Skeletal muscle tissue (tissue), 3 donors: ENCODE measurements at regions not wholly inside any gene's neighbourhood (a gene's known extent, or its start where the extent isn't known, plus 50 kb on each side); places are given as distances from the start of the nearest gene placed in this dataset.
A peak's percentile ranks its signal among the peaks of the same experiment; 100 is the strongest.

ENCODE experiments used
- H3K27ac ChIP-seq: one replicate; pipeline ENCODE4 v1.7.0; 2013; ENCODE audit warnings: mild to moderate bottlenecking, low read depth, low read length, inconsistent platforms
- H3K27me3 ChIP-seq, 3 donors: one replicate each; pipeline ENCODE4 v1.7.0; 2013; ENCODE audit warnings: low read length in 3 of 3; ENCODE audit not compliant: control insufficient read depth in 3 of 3, insufficient read depth in 3 of 3
- H3K36me3 ChIP-seq, 3 donors: one replicate each; pipeline ENCODE4 v1.7.0; 2013; ENCODE audit warnings: low read length in 3 of 3; ENCODE audit not compliant: control insufficient read depth in 3 of 3, insufficient read depth in 3 of 3
- H3K4me1 ChIP-seq, 3 donors: one replicate each; pipeline ENCODE4 v1.7.0; 2013; ENCODE audit warnings: low read length in 3 of 3, mild to moderate bottlenecking in 3 of 3; ENCODE audit not compliant: control insufficient read depth in 3 of 3, insufficient read depth in 3 of 3
- H3K4me3 ChIP-seq, 3 donors: one replicate each; pipeline ENCODE4 v1.7.0; 2013; ENCODE audit warnings: low read length in 3 of 3
- H3K9ac ChIP-seq, 3 donors: one replicate each; pipeline ENCODE4 v1.7.0; 2013; ENCODE audit warnings: low read length in 3 of 3, mild to moderate bottlenecking in 3 of 3, moderate library complexity in 2 of 3, low read depth in 1 of 3
- H3K9me3 ChIP-seq, 3 donors: one replicate each; pipeline ENCODE4 v1.7.0; 2013; ENCODE audit warnings: low read length in 3 of 3; ENCODE audit not compliant: control insufficient read depth in 3 of 3
- donor health status: Osteomylitis.

DNA sequence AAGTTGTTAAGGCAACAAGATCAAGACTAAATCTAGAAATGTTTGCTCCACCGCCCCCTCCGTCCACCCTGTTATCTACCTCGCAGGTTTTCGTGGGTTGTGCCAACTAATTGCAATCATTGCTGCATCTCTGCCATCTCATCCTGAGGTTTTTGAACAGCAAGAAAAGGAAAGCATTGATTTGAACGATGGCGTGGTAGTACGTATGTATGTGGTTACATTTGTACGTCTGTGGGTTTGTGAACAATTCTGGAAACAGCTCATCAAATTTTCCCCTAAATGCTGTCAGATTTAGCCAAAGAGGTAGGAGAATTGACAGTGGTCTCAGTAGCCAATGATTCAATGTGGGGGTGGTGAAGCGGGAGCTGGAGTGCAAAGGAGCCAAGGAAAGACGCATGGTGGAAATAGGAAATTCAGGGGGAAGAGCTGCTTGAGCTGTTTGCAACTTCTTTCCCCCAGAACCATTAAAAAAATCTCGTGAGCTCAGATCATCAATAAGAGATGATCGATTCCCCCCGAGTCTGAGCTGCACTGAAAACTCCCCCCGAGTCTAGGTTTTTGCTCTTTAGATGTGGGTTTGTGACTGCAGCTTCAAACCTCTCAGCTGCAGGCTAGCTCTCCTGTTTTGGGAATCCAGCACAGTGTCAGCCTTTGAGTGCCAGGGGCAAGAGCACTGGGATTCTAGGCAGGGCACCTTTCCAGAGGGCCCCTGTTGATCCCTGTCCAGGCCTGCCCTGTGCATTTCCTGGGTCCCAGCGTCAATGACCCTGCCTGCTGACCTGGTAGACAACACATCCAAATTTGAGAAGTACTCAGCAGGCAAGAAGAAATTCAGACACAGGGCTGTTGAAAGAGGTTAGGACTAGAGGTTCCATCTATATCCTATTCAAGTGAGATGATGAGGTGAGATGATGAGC, 72.6 kb upstream of the LY86 start:
- no peaks in the 10 kb centered on the region for H3K36me3 ChIP-seq
- H3K9ac ChIP-seq, result no peak overlapping the region
- no peaks in the 10 kb centered on the region for H3K4me1 ChIP-seq
- peaks cover 0 to under 1% (median 0%) of the 10 kb centered on the region in 3 donors for H3K27me3 ChIP-seq
- H3K4me3 ChIP-seq, result peak overlapping the region in 1 of 3 donors; percentile 3
- no peaks in the 10 kb centered on the region for H3K9me3 ChIP-seq
- H3K27ac ChIP-seq, result peak overlapping the region; percentile 19

DNA sequence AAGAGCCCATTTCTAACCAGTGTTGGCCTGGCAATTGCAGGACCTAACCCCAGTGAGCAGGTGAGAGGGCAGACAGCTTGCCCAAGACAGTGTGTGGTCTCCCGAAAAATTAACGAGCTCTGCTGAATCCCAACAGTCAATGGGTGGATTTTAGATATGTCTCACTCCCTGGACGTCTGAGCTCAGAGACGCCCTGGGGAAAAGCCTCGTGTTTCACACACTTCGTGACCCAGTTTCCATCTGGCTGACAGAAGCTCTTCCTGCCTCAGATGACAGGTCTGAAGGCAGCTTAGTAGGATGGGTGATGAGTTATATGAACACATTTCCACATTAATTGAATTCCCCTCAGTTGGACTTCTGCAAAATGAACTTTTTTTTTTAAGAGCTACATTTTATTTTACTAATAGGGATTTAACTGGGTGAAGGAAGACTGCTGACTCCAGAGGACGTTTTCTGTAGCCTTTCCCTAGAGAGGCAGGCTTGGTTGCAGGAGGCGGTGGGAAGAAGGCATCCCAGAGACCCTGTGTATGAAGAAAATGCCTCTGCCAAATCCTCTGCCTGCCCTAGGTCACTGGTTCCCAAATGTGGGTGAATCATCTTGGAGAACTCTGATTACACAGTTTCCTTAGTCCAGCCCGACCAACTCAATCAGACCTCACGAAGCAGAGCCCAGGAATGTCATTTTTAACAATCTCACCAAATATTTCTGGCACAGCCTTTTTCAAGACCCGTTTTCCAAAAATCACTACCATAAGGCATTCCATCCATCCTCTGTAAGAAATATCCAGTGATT, 71.7 kb upstream of the LY86 start:
- Histone ChIP-seq H3K9me3 (no peaks in the 10 kb centered on the region), H3K27ac (peak overlapping the region; percentile 19), H3K27me3 (peaks cover 0 to 3% (median 0%) of the 10 kb centered on the region in 3 donors), H3K36me3 (no peaks in the 10 kb centered on the region), H3K4me1 (no peaks in the 10 kb centered on the region), H3K4me3 (peak overlapping the region in 1 of 3 donors; percentile 10), H3K9ac (no peak overlapping the region)

DNA sequence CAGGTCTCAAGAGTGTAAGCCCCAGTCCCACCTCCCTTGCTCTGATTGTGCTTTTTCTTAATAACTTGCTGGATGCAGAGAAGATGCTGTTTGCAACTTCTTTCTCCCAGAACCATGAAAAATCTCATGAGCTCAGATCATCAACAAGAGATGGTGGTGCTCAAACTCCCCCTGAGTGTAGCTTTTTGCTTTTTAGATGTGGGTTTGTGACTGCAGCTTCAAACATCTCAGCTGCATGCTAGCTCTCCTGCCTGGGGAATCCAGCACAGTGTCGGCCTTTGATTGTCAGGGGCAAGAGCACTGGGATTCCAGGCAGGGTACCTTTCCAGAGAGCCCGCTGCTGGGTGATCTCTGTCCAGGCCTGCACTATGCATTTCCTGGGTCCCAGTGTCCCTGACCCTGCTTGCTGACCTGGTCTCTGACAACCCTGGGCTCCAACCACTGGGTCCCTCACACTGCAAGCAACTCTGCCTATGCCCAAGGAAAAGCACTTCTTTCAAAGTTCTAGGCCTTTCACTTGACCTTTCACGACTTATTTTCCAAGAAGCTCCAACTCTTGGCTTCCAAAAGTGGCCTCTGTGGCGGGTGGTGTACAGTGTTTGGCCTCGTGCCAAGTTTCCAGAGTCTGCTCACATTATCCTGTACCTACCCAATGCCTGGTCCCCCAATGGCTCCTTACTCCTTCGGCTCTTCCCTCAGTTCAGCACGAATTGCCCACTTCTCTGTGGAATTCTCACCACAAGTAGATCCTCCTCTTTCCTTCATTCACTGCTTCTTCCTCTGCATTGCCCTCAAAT, 69.7 kb upstream of the LY86 start:
- H3K9ac ChIP-seq, result no peak overlapping the region
- H3K36me3 ChIP-seq, result no peaks in the 10 kb centered on the region
- H3K4me3 ChIP-seq, result no peak overlapping the region
- no peak overlapping the region for H3K27ac ChIP-seq
- H3K9me3 ChIP-seq, result no peaks in the 10 kb centered on the region
- peaks cover 0 to 3% (median 0%) of the 10 kb centered on the region in 3 donors for H3K27me3 ChIP-seq
- H3K4me1 ChIP-seq, result no peaks in the 10 kb centered on the region

DNA sequence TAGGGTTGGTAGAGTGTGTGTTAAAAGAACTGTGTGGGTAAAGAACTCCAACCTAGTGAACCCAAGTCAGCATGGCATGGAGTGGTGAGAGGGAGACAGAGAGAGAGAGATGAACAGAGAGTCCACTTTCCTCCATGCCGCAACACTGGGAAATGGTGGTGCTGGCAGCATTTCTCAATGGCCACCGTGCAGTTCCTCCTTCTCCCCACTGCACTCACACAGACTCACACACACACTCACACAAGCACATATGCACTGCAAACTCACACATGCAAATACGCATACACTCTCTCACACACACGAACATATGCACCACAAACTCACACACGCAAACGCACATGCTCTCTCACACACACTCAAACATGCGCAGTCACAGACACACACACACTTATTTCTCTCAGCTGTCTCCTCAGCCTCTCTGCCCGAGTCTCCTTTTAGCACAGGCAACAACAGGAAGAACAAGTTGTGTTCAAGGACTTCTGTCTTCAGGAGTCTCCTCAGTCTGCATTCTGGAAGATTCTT, 66.5 kb upstream of the LY86 start:
- Histone ChIP-seq H3K4me1 (no peaks in the 10 kb centered on the region), H3K27ac (no peak overlapping the region), H3K4me3 (no peak overlapping the region), H3K27me3 (peaks cover 0 to 3% (median 0%) of the 10 kb centered on the region in 3 donors), H3K36me3 (no peaks in the 10 kb centered on the region), H3K9me3 (no peaks in the 10 kb centered on the region), H3K9ac (no peak overlapping the region)

DNA sequence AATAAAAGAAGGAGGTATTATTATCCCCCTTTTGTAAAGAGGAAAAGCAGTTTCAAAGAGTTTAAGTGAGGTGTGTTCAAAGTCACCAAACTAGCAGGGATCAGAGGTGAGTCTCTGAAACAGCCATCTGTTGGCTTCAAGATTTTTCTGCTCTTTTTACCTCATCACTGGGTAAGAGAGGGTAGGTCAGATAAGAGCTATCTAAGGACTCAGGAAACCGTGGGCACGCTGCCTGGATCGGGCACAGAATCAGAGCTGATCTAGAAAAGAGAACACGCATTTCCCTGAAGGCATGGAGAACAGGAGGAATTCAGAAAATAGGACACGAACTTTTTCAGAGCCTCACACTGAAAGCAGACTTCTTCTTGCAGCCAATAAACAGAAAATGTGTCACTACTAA, 65.8 kb upstream of the LY86 start:
- H3K27me3 ChIP-seq, result peaks cover 0 to 3% (median 0%) of the 10 kb centered on the region in 3 donors
- H3K9ac ChIP-seq, result no peak overlapping the region
- no peaks in the 10 kb centered on the region for H3K9me3 ChIP-seq

DNA sequence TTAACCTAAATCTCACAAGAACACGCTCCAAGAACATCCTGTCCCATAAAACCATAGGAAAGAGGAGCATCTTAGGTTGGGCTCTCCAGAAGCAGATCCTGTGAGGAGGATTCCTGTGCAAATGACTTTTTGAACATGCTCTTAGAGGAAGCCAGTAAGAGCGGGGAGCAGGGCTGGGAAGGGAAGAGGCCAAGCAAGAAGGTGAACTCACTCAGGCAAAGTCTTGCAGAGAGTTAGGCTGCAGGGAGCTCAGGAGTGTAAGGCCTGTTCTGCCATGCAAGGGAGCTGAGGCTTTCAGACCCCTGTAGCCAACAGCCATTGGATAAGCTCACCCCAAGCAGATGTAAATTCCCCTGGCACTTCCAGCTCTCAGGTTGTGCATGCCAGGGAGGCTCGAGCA, 63.6 kb upstream of the LY86 start:
- no peak overlapping the region for H3K9ac ChIP-seq
- H3K4me3 ChIP-seq, result no peak overlapping the region
- no peaks in the 10 kb centered on the region for H3K4me1 ChIP-seq
- H3K9me3 ChIP-seq, result peaks cover 0 to 2% (median 2%) of the 10 kb centered on the region in 3 donors
- no peak overlapping the region for H3K27ac ChIP-seq
- H3K27me3 ChIP-seq, result peaks cover 0 to 3% (median 0%) of the 10 kb centered on the region in 3 donors
- H3K36me3 ChIP-seq, result no peaks in the 10 kb centered on the region

More for the DNA sequence above, 65.8 kb upstream of the LY86 start:
- no peaks in the 10 kb centered on the region for H3K36me3 ChIP-seq
- no peaks in the 10 kb centered on the region for H3K4me1 ChIP-seq
- no peak overlapping the region for H3K4me3 ChIP-seq
- no peak overlapping the region for H3K27ac ChIP-seq

DNA sequence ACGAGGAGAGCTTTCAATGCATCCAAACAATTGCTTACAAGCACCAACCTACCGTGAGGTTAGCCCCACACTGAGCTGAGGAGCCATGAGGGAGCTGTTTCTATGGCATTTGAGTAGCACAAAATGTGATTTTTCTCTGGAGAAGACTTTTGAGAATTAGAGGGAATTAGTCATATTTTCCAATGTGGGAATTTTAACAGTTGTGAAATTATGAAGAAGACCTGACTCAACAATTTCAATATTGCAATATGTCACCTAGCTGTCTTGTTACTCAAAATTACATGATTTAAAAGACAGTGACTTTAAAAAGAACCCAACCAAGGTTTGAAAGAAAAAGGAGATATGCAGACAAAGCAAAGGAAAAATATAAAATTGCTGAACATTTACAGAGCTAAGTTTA, 62.6 kb upstream of the LY86 start:
- Histone ChIP-seq H3K9ac (no peak overlapping the region), H3K27me3 (peaks cover 0 to 3% (median 0%) of the 10 kb centered on the region in 3 donors), H3K4me3 (no peak overlapping the region), H3K4me1 (no peaks in the 10 kb centered on the region), H3K27ac (no peak overlapping the region), H3K9me3 (peaks cover 0 to 3% (median 2%) of the 10 kb centered on the region in 3 donors), H3K36me3 (no peaks in the 10 kb centered on the region)

DNA sequence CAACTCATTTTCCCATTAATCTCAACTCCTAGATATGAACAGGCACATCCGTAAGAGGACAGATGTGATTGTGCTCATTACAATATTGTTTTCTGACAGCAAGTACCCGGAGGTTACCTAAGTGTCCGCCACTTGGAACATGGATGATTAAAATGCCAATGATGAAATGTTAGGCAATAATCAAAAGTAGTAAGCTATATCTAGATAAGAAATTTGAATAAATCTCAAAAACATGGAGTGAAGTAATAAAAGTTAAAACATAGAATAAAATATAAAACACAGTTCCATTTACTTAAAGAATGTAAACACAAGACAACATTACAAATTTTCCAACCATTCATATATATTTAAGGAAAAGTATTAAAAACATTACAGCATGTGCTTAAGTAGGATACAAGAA, 59.2 kb upstream of the LY86 start:
- Histone ChIP-seq H3K9me3 (peaks cover 0 to 3% (median 2%) of the 10 kb centered on the region in 3 donors), H3K27ac (no peak overlapping the region), H3K4me3 (no peak overlapping the region), H3K27me3 (no peaks in the 10 kb centered on the region), H3K4me1 (no peaks in the 10 kb centered on the region), H3K36me3 (no peaks in the 10 kb centered on the region), H3K9ac (no peak overlapping the region)

DNA sequence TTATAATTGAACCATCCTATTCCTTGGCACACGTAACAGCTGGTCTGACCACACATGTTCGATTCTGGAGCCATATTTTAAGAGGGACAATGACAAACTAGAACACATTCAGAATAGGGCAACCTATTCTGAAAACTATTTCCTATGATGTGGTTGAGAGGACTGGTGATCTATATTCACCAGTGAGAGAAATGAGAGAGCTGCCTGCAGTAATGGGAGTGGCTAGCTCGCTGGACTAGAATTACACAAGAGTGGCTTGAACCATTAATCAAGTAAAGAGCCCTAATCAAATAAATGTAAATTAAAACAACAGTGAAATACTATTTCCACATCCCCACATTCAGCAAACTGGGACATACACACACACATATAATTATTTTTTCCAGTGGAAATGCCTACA, 55.3 kb upstream of the LY86 start:
- Histone ChIP-seq H3K9ac (no peak overlapping the region), H3K9me3 (peaks cover 0 to 3% (median 2%) of the 10 kb centered on the region in 3 donors), H3K27me3 (no peaks in the 10 kb centered on the region), H3K27ac (no peak overlapping the region), H3K4me3 (no peak overlapping the region), H3K4me1 (peaks cover 0 to 3% (median 0%) of the 10 kb centered on the region in 3 donors), H3K36me3 (no peaks in the 10 kb centered on the region)
